Neuronal stem cell (in vitro differentiated cells): ENCODE measurements at regions not wholly inside any gene's neighbourhood (a gene's known extent, or its start where the extent isn't known, plus 50 kb on each side); places are given as distances from the start of the nearest gene placed in this dataset.

Source experiments
- DNase-seq: peaks from one replicate; pipeline ENCODE4 v3.0.0-alpha.2; 2013; ENCODE audit warnings: low spot score
- H2AFZ ChIP-seq: one replicate; pipeline ENCODE4 v1.6.1; 2013; ENCODE audit warnings: mild to moderate bottlenecking, low read length, inconsistent platforms
- H2AK5ac ChIP-seq: 2 replicates; pipeline ENCODE4 v1.6.1; 2013; ENCODE audit warnings: low read depth, mild to moderate bottlenecking, inconsistent platforms, low read length, moderate library complexity, mixed read lengths
- H2BK120ac ChIP-seq: 2 replicates; pipeline ENCODE4 v1.6.1; 2013; ENCODE audit warnings: low read depth, mild to moderate bottlenecking, inconsistent platforms, low read length, moderate library complexity, mixed read lengths
- H2BK12ac ChIP-seq: one replicate; pipeline ENCODE4 v1.6.1; 2013; ENCODE audit warnings: low read length, inconsistent platforms
- H2BK15ac ChIP-seq: 2 replicates; pipeline ENCODE4 v1.6.1; 2013; ENCODE audit warnings: mild to moderate bottlenecking, low read length, inconsistent platforms, mixed read lengths
- H2BK5ac ChIP-seq: one replicate; pipeline ENCODE4 v1.6.1; 2013; ENCODE audit warnings: inconsistent platforms, mild to moderate bottlenecking, low read length, moderate library complexity
- H3K14ac ChIP-seq: one replicate; pipeline ENCODE4 v1.6.1; 2013; ENCODE audit warnings: low read length, inconsistent platforms
- H3K18ac ChIP-seq: 2 replicates; pipeline ENCODE4 v1.6.1; 2013; ENCODE audit warnings: low read length, inconsistent platforms
- H3K23ac ChIP-seq: 2 replicates; pipeline ENCODE4 v1.6.1; 2013; ENCODE audit warnings: low read depth, mild to moderate bottlenecking, mixed read lengths, low read length, inconsistent platforms; ENCODE audit not compliant: poor library complexity
- H3K27ac ChIP-seq: replicated peaks from 3 replicates; pipeline ENCODE4 v1.5.1; 2013; ENCODE audit warnings: low read length, inconsistent platforms
- H3K27me3 ChIP-seq, 3 experiments: 2 replicates each; pipeline ENCODE4 v1.6.1; 2013; ENCODE audit warnings: low read length in 3 of 3, mild to moderate bottlenecking in 2 of 3, inconsistent platforms in 1 of 3, low read depth in 1 of 3, mixed read lengths in 1 of 3, moderate library complexity in 1 of 3; ENCODE audit not compliant: control insufficient read depth in 3 of 3, insufficient read depth in 3 of 3
- H3K36me3 ChIP-seq, 2 donors: replicated peaks in 1 of 2; 2 replicates each; pipeline ENCODE4 v1.6.1; 2013; ENCODE audit warnings: low read length in 2 of 2; ENCODE audit not compliant: control insufficient read depth in 2 of 2, insufficient read depth in 2 of 2
- H3K4ac ChIP-seq: 2 replicates; pipeline ENCODE4 v1.6.1; 2013; ENCODE audit warnings: inconsistent platforms, mild to moderate bottlenecking, low read length, moderate library complexity
- H3K4me1 ChIP-seq, 2 donors: 1 replicate in 1 of 2; 2 replicates in 1 of 2; pipeline ENCODE4 v1.6.1; 2013; ENCODE audit warnings: low read length in 2 of 2, low read depth in 1 of 2; ENCODE audit not compliant: control insufficient read depth in 2 of 2, insufficient read depth in 1 of 2
- H3K4me2 ChIP-seq: one replicate; pipeline ENCODE4 v1.6.1; 2013; ENCODE audit warnings: mild to moderate bottlenecking, low read length, inconsistent platforms; ENCODE audit not compliant: insufficient read depth, poor library complexity, severe bottlenecking
- H3K4me3 ChIP-seq, 2 donors: 2 replicates each; pipeline ENCODE4 v1.5.1; 2013; ENCODE audit warnings: low read length in 2 of 2, mild to moderate bottlenecking in 2 of 2, inconsistent platforms in 1 of 2, moderate library complexity in 1 of 2
- H3K79me1 ChIP-seq: one replicate; pipeline ENCODE4 v1.6.1; 2013; ENCODE audit warnings: low read depth, mild to moderate bottlenecking, inconsistent platforms, low read length, moderate library complexity
- H3K9ac ChIP-seq: one replicate; pipeline ENCODE4 v1.6.1; 2013; ENCODE audit warnings: mild to moderate bottlenecking, low read depth, low read length, inconsistent platforms; ENCODE audit not compliant: poor library complexity
- H3K9me3 ChIP-seq, 2 donors: replicated peaks in 1 of 2; 2 replicates each; pipeline versions ENCODE3 to v1.6.1; 2013; ENCODE audit warnings: low read length in 2 of 2, mild to moderate bottlenecking in 2 of 2, inconsistent platforms in 1 of 2, low read depth in 1 of 2, mixed read lengths in 1 of 2, moderate library complexity in 1 of 2; ENCODE audit not compliant: control insufficient read depth in 2 of 2, insufficient read depth in 1 of 2
- H4K8ac ChIP-seq: one replicate; pipeline ENCODE4 v1.6.1; 2013; ENCODE audit warnings: low read depth, mild to moderate bottlenecking, inconsistent platforms, low read length, moderate library complexity
- H4K91ac ChIP-seq: one replicate; pipeline ENCODE4 v1.6.1; 2013; ENCODE audit warnings: low read length, low read depth, mild to moderate bottlenecking, inconsistent platforms; ENCODE audit not compliant: poor library complexity
- WGBS, 2 donors: extraction: QIAGEN DNeasy Blood & Tissue Kit; methylation state at CpG; one replicate each; pipeline ENCODE4 v1.1.7; 2013; ENCODE audit warnings: missing lambda C conversion rate in 2 of 2, mixed read lengths in 1 of 2; ENCODE audit not compliant: insufficient read length in 2 of 2, insufficient replicate concordance in 1 of 2; ENCODE audit errors: extremely low coverage in 2 of 2; 5-methylcytosine and 5-hydroxymethylcytosine counted together

DNA sequence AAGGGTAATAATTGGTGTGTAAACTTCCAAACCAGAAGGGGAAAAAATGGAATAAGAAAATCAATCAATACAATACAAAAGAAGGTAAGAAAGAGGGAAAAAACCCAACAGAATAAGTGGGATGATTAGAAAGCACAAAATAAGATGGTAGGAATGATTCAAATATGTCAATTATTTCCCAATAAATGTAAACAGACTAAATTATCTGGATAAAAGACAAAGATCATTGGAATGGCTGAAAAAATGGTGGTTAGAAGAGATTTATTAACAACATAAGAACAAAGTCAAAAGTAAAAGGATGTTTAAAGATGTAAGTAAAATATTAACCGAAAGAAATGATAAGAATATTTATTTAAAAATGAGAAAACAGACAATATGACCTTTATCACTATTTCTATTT is 103.5 kb upstream of the YWHAQ start:
- no peaks in the 10 kb centered on the region for H3K79me1 ChIP-seq
- peaks cover 0 to 2% of the 10 kb centered on the region in 2 donors for H3K4me1 ChIP-seq
- no peak overlapping the region for H2AFZ ChIP-seq
- H4K8ac ChIP-seq: no peak overlapping the region
- no peak overlapping the region for H2AK5ac ChIP-seq
- peaks cover 0 to 7% of the 10 kb centered on the region in 2 donors for H3K9me3 ChIP-seq
- H3K4ac ChIP-seq: no peak overlapping the region
- no peak overlapping the region for H2BK12ac ChIP-seq
- H4K91ac ChIP-seq: no peak overlapping the region
- no peak overlapping the region for H2BK15ac ChIP-seq
- no peak overlapping the region for H3K4me2 ChIP-seq
- H3K9ac ChIP-seq: no peak overlapping the region
- H3K14ac ChIP-seq: no peak overlapping the region
- no peaks in the 10 kb centered on the region for H3K27me3 ChIP-seq
- no peak overlapping the region for H2BK5ac ChIP-seq
- WGBS, 2 donors: 100% methylated on average over 1 of the region's 1 CpG; no CpG with 5 or more reads in 1 of the 2 donors
- DNase-seq: no peak
- H3K36me3 ChIP-seq: no peaks in the 10 kb centered on the region
- no peak overlapping the region for H3K18ac ChIP-seq
- no peak overlapping the region for H2BK120ac ChIP-seq
- no peak overlapping the region for H3K4me3 ChIP-seq
- no peak overlapping the region for H3K27ac ChIP-seq
- no peak overlapping the region for H3K23ac ChIP-seq

DNA sequence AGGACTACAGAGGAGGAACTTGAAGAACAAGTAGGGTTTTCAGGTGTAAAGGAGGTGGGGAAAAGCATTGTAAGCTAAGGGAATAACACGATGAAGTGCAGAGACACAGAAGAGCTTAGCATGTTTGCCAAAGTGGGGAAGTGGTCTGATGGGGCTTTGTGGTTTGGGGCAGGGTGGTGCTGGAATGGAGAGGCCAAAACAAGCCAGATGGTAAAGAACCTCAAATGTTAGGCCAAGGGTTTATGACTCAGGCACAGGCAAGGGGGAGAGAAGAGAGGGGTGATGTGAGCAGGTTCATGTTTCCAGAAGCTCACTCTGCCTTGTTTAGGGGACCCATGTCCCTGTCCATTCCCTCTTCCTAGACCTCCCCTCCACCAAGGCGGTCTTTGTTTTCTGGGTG is 104.5 kb upstream of the YWHAQ start:
- Histone ChIP-seq H2BK12ac (no peak overlapping the region), H2AFZ (no peak overlapping the region), H3K36me3 (no peaks in the 10 kb centered on the region), H3K14ac (no peak overlapping the region), H3K4ac (no peak overlapping the region), H3K27ac (no peak overlapping the region), H3K4me1 (no peaks in the 10 kb centered on the region), H3K4me3 (no peak overlapping the region), H4K91ac (no peak overlapping the region), H3K4me2 (no peak overlapping the region), H2BK15ac (no peak overlapping the region), H3K27me3 (no peaks in the 10 kb centered on the region), H2BK120ac (no peak overlapping the region), H3K9ac (no peak overlapping the region), H3K23ac (no peak overlapping the region), H2BK5ac (no peak overlapping the region), H4K8ac (no peak overlapping the region), H3K18ac (no peak overlapping the region), H3K79me1 (no peaks in the 10 kb centered on the region), H3K9me3 (peaks cover 0 to 7% of the 10 kb centered on the region in 2 donors), H2AK5ac (no peak overlapping the region)
- WGBS, 2 donors: no CpG with 5 or more reads among the region's 2 CpGs
- DNase-seq: no peak

DNA sequence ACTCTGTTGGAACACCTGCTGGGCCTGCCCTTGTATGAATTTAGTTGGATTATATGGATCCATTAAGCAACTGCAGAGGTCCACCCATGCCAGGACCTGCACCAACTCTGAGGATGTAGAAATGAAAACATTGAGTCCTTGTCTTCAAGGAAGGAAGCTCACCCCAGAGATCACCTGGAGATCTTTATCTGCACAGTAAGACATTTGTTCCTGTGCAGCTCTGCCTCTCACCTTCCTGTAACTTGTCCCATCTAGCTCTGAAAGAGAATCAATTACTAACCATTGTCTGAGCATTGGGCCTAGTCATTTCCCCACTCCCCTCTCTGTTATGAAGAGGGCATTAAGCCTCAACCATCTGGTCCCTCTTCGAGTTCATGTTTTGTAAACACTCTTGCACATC is 105.2 kb upstream of the YWHAQ start:
- Histone ChIP-seq H2BK5ac (no peak overlapping the region), H3K9me3 (peaks cover 0 to 7% of the 10 kb centered on the region in 2 donors), H3K14ac (no peak overlapping the region), H3K4ac (no peak overlapping the region), H4K8ac (no peak overlapping the region), H3K27me3 (no peaks in the 10 kb centered on the region), H2BK120ac (no peak overlapping the region), H3K36me3 (no peaks in the 10 kb centered on the region), H3K4me2 (no peak overlapping the region), H2AK5ac (no peak overlapping the region), H2BK15ac (no peak overlapping the region), H2BK12ac (no peak overlapping the region), H3K4me1 (no peaks in the 10 kb centered on the region), H3K18ac (no peak overlapping the region), H3K79me1 (no peaks in the 10 kb centered on the region), H2AFZ (no peak overlapping the region), H4K91ac (no peak overlapping the region), H3K23ac (no peak overlapping the region), H3K27ac (no peak overlapping the region), H3K9ac (no peak overlapping the region), H3K4me3 (no peak overlapping the region)
- WGBS, 2 donors: no CpG with 5 or more reads among the region's 1 CpG
- no peak for DNase-seq

DNA sequence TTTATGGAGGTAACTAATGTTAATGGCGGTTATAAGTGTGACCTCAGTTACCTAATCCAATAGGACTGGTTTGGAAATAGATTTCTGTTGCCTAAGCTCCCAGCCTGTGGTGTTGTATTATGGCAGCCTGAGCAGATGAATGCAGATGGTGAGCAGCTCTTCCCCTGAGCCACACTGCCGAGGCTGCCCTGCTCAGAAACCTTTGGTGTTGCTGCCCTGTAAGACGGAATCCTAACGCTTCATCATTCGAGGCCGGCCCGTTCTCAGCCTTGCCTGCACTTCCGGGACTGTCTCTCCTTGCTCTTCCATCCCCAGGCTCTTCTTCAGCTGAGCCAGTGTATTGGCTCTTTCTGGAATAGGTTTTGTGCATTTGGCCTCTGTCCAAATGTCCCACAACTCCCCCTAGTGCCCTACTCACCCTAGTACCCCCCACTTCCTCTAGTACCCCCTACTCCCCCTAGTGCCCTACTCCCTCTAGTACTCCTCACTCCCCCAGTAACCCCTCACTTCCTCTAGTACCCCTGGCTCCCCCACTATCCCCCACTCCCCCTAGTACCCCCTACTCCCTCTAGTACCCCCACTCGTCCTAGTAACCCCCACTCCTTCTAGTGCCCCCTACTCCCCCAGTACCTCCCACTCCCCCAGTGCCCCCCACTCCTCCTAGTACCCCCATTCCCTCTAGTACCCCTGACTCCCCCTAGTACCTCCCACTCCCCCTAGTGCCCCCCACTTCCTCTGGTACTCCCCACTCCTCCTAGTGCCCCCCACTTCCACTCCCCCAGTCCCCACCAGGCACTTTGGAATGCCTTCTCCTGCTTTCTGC is 106.0 kb upstream of the TAF1B start:
- no peak for DNase-seq
- Histone ChIP-seq H2BK15ac (no peak overlapping the region), H2BK5ac (no peak overlapping the region), H2AK5ac (peak overlapping the region; percentile 51), H3K27ac (no peak overlapping the region), H3K36me3 (no peaks in the 10 kb centered on the region), H2AFZ (no peak overlapping the region), H3K4me3 (no peak overlapping the region), H4K8ac (no peak overlapping the region), H3K4me1 (no peaks in the 10 kb centered on the region), H3K27me3 (no peaks in the 10 kb centered on the region), H3K9me3 (peaks cover 0 to 7% of the 10 kb centered on the region in 2 donors), H3K4ac (no peak overlapping the region), H3K79me1 (no peaks in the 10 kb centered on the region), H3K9ac (no peak overlapping the region), H3K23ac (no peak overlapping the region), H2BK120ac (no peak overlapping the region), H2BK12ac (no peak overlapping the region), H3K18ac (no peak overlapping the region), H3K4me2 (no peak overlapping the region), H4K91ac (no peak overlapping the region), H3K14ac (no peak overlapping the region)
- WGBS, 2 donors: no CpG with 5 or more reads among the region's 9 CpGs
